Pancreas (tissue), 10 donors: ENCODE measurements at regions not wholly inside any gene's neighbourhood (a gene's known extent, or its start where the extent isn't known, plus 50 kb on each side); places are given as distances from the start of the nearest gene placed in this dataset.

Experiments
- ATAC-seq, 4 donors: fragments of 200-7000 bp; cut with Tn5 transposase; one replicate each; pipeline versions ENCODE4 v1.8.0 to v1.9.1; 2020; ENCODE audit warnings: mild to moderate bottlenecking in 4 of 4, moderate library complexity in 4 of 4
- DNase-seq, 6 donors: peaks; one replicate each; pipeline ENCODE4 v3.0.0-alpha.2; 2020
- FAIRE-seq: peaks from 2 replicates; lab custom pipeline; 2012; peaks lifted over from hg19 to GRCh38; lab: Jason Lieb, UNC
- H3K27ac ChIP-seq, 4 donors: fragments of 200-600 bp; sonication (generic); 1 replicate in 3 of 4; 2 replicates in 1 of 4; pipeline versions ENCODE4 v1.5.0 to v1.8.0; 2020
- H3K27me3 ChIP-seq, 4 donors: fragments of 200-600 bp; one replicate each; pipeline ENCODE4 v1.8.0; 2021
- H3K36me3 ChIP-seq, 3 donors: fragments of 200-600 bp; sonication (generic) in 1 of 3; one replicate each; pipeline versions ENCODE4 v1.5.0 to v1.8.0; 2020 to 2021
- H3K4me1 ChIP-seq, 3 donors: fragments of 200-600 bp; one replicate each; pipeline ENCODE4 v1.8.0; 2021
- H3K4me3 ChIP-seq, 4 donors: fragments of 200-600 bp; sonication (generic) in 2 of 4; one replicate each; pipeline versions ENCODE4 v1.5.0 to v1.8.0; 2020 to 2021
- H3K9me3 ChIP-seq, 4 donors: fragments of 200-600 bp; one replicate each; pipeline ENCODE4 v1.8.0; 2021
- CTCF ChIP-seq, 4 donors: fragments of 200-600 bp; sonication (generic) in 3 of 4; IDR thresholded peaks; one replicate each; pipeline versions ENCODE4 v1.5.0 to v1.8.0; 2021; ENCODE audit warnings: antibody characterized with exemption in 4 of 4
- WGBS, 2 donors: extraction: QIAGEN DNeasy Blood & Tissue Kit; methylation state at CpG; one replicate each; pipeline ENCODE4 v1.1.7; 2013; 5-methylcytosine and 5-hydroxymethylcytosine counted together
- intact Hi-C, 3 donors: fragments of 100-400 bp; cut with DNase I; formaldehyde crosslinking; loops; one replicate each; pipeline versions ENCODE4 v1.11.1 to v1.14.2; 2022
- donor health status: healthy with polysubstance abuse.
- donor health status: DM: no; HTN: no; CAD: no; lungs with moderate emphysema.
- donor health status: DM: no; HTN: no; CAD: no.
- donor health status: control.
- donor health status: control.
- donor health status: Bipolar disorder and iron deficiency.
- donor health status: DM: yes; HTN: yes; CAD: no.
- donor health status: DM: no; HTN: no; CAD: no.
- donor health status: DM: no; HTN: no; CAD: no.
- donor health status: DM: yes; HTN: yes; CAD: no.

- Histone ChIP-seq H3K36me3 (no peaks in the 10 kb centered on the region), H3K4me3 (no peak overlapping the region), H3K27ac (no peak overlapping the region), H3K27me3 (no peaks in the 10 kb centered on the region), H3K9me3 (no peaks in the 10 kb centered on the region), H3K4me1 (no peaks in the 10 kb centered on the region)
- ATAC-seq (no peak), DNase-seq (no peak), FAIRE-seq (no peak)
- WGBS, 2 donors = 58 to 72% methylated on average over 3 of the region's 3 CpGs
- TF ChIP-seq CTCF (IDR thresholded peaks at IDR 0.05) = no peak
- intact Hi-C loops = no loop called here
These were observed 261.1 kb downstream of the FNDC1 start for GRCh38 chr6:159430323-159430722.

GRCh38 chr6:159429433-159429832, 260.2 kb downstream of the FNDC1 start:
- ATAC-seq (no peak), FAIRE-seq (no peak), DNase-seq (no peak)
- 13 to 14% methylated on average over 2 of the region's 2 CpGs for whole genome bisulfite sequencing, 2 donors
- Histone ChIP-seq H3K27me3 (no peaks in the 10 kb centered on the region), H3K9me3 (no peaks in the 10 kb centered on the region), H3K4me1 (no peaks in the 10 kb centered on the region), H3K36me3 (no peaks in the 10 kb centered on the region), H3K4me3 (no peak overlapping the region), H3K27ac (no peak overlapping the region)
- intact Hi-C loops = no loop called here
- TF ChIP-seq CTCF (IDR thresholded peaks at IDR 0.05) = no peak

- intact Hi-C loops = no loop called here
- Histone ChIP-seq H3K9me3 (no peaks in the 10 kb centered on the region), H3K36me3 (no peaks in the 10 kb centered on the region), H3K27me3 (no peaks in the 10 kb centered on the region), H3K27ac (no peak overlapping the region), H3K4me1 (no peaks in the 10 kb centered on the region), H3K4me3 (no peak overlapping the region)
- FAIRE-seq (no peak), DNase-seq (no peak), ATAC-seq (no peak)
- 56 to 66% methylated on average over 3 of the region's 3 CpGs for WGBS, 2 donors
- no peak for TF ChIP-seq CTCF (IDR thresholded peaks at IDR 0.05)
These were observed 258.6 kb downstream of the FNDC1 start for GRCh38 chr6:159427771-159428170.

GRCh38 chr6:159427335-159427734, 258.1 kb downstream of the FNDC1 start:
- no peak for ATAC-seq
- intact Hi-C loops = no loop called here
- Histone ChIP-seq H3K4me1 (no peaks in the 10 kb centered on the region), H3K9me3 (no peaks in the 10 kb centered on the region), H3K27me3 (no peaks in the 10 kb centered on the region), H3K36me3 (no peaks in the 10 kb centered on the region), H3K4me3 (no peak overlapping the region), H3K27ac (no peak overlapping the region)
- TF ChIP-seq CTCF (IDR thresholded peaks at IDR 0.05) = no peak
- FAIRE-seq = no peak
- DNase-seq = no peak
- WGBS, 2 donors = 65 to 73% methylated on average over 5 of the region's 5 CpGs

GRCh38 chr6:159425421-159425820, 256.2 kb downstream of the FNDC1 start:
- intact Hi-C loops = no loop called here
- no peak overlapping the region for H3K4me3 ChIP-seq
- 71 to 76% methylated on average over 6 of the region's 6 CpGs for WGBS, 2 donors
- TF ChIP-seq CTCF (IDR thresholded peaks at IDR 0.05) = no peak
- FAIRE-seq (no peak), ATAC-seq (no peak), DNase-seq (no peak)
- no peaks in the 10 kb centered on the region for H3K4me1 ChIP-seq
- H3K36me3 ChIP-seq = no peaks in the 10 kb centered on the region
- H3K27ac ChIP-seq = no peak overlapping the region
- no peaks in the 10 kb centered on the region for H3K9me3 ChIP-seq
- H3K27me3 ChIP-seq = no peaks in the 10 kb centered on the region
